HepG2 (cell line): ENCODE measurements at regions not wholly inside any gene's neighbourhood (a gene's known extent, or its start where the extent isn't known, plus 50 kb on each side); places are given as distances from the start of the nearest gene placed in this dataset.
A peak's percentile ranks its signal among the peaks of the same experiment; 100 is the strongest.

Experiments
- ADNP ChIP-seq: sonication (generic); formaldehyde crosslinking; IDR thresholded peaks from 2 replicates; pipeline ENCODE4 v1.4.0; 2020; ENCODE audit warnings: missing genetic modification reagents
- ASH2L ChIP-seq: fragments of 300-600, 200-600 bp; sonication (generic); IDR thresholded peaks from 2 replicates; pipeline ENCODE4 v1.7.0; 2017; ENCODE audit warnings: low read depth, mild to moderate bottlenecking, moderate library complexity, mixed read lengths, low read length; ENCODE audit not compliant: insufficient read length
- ELF1 ChIP-seq: sonication (generic); formaldehyde crosslinking; IDR thresholded peaks from 2 replicates; pipeline ENCODE4 v1.4.0; 2020; ENCODE audit warnings: missing genetic modification reagents
- EZH2 ChIP-seq: conservative IDR thresholded peaks from 2 replicates; pipeline ENCODE4 v1.6.1; 2012; ENCODE audit warnings: mild to moderate bottlenecking, low read depth, low read length, moderate library complexity
- FLYWCH1 ChIP-seq: sonication (generic); formaldehyde crosslinking; IDR thresholded peaks from 2 replicates; pipeline ENCODE4 v1.8.1; 2023; ENCODE audit warnings: mild to moderate bottlenecking, missing genetic modification reagents
- HDAC1 ChIP-seq: sonication (generic); formaldehyde crosslinking; IDR thresholded peaks from 2 replicates; pipeline ENCODE4 v1.5.1; 2020; ENCODE audit warnings: mild to moderate bottlenecking, missing genetic modification reagents
- MEIS2 ChIP-seq: sonication (generic); formaldehyde crosslinking; IDR thresholded peaks from 2 replicates; pipeline ENCODE4 v1.9.0; 2021; ENCODE audit warnings: mild to moderate bottlenecking, missing genetic modification reagents
- NFKB2 ChIP-seq: sonication (generic); formaldehyde crosslinking; IDR thresholded peaks from 2 replicates; pipeline ENCODE4 v1.4.0; 2020; ENCODE audit warnings: missing genetic modification reagents, borderline replicate concordance
- REPIN1 ChIP-seq: sonication (generic); formaldehyde crosslinking; IDR thresholded peaks from 2 replicates; pipeline ENCODE4 v1.8.0; 2022; ENCODE audit warnings: missing genetic modification reagents, low read depth, mild to moderate bottlenecking, borderline replicate concordance
- TCF12 ChIP-seq, 2 experiments: fragments of 450-650 bp in 1 of 2; sonication (generic) in 1 of 2; formaldehyde crosslinking in 1 of 2; IDR thresholded peaks; 2 replicates each; pipeline versions ENCODE4 v1.6.1 to v1.8.0; 2017 to 2022; ENCODE audit warnings: antibody characterized with exemption in 1 of 2, mild to moderate bottlenecking in 1 of 2, missing genetic modification reagents in 1 of 2, moderate library complexity in 1 of 2
- TEAD3 ChIP-seq: optimal IDR thresholded peaks from 2 replicates; pipeline ENCODE3; 2016; ENCODE audit warnings: borderline replicate concordance
- ZNF296 ChIP-seq: sonication (generic); formaldehyde crosslinking; conservative IDR thresholded peaks from 2 replicates; pipeline ENCODE4 v1.5.0; 2020; ENCODE audit warnings: mild to moderate bottlenecking, missing genetic modification reagents
- ZNF446 ChIP-seq: sonication (generic); formaldehyde crosslinking; IDR thresholded peaks from 2 replicates; pipeline ENCODE4 v1.5.0; 2020; ENCODE audit warnings: mild to moderate bottlenecking, missing genetic modification reagents
- ZNF468 ChIP-seq: sonication (generic); formaldehyde crosslinking; IDR thresholded peaks from 2 replicates; pipeline ENCODE4 v1.8.0; 2022; ENCODE audit warnings: mild to moderate bottlenecking, moderate library complexity, missing genetic modification reagents
- ZNF879 ChIP-seq: sonication (generic); formaldehyde crosslinking; IDR thresholded peaks from 2 replicates; pipeline ENCODE4 v1.8.1; 2023; ENCODE audit warnings: missing genetic modification reagents
- TF ChIP-seq, protein P1 (sequence below): sonication (generic); formaldehyde crosslinking; IDR thresholded peaks from 2 replicates; pipeline ENCODE4 v1.4.0; 2020; ENCODE audit warnings: missing genetic modification reagents
- TF ChIP-seq, protein P2 (sequence below): sonication (generic); IDR thresholded peaks from 2 replicates; pipeline ENCODE4 v1.6.1; 2016; ENCODE audit warnings: low read depth, borderline replicate concordance
- TF ChIP-seq, protein P3 (sequence below): sonication (generic); formaldehyde crosslinking; IDR thresholded peaks from 2 replicates; pipeline ENCODE4 v1.4.0; 2020; ENCODE audit warnings: low read depth, mild to moderate bottlenecking, missing genetic modification reagents

DNA sequence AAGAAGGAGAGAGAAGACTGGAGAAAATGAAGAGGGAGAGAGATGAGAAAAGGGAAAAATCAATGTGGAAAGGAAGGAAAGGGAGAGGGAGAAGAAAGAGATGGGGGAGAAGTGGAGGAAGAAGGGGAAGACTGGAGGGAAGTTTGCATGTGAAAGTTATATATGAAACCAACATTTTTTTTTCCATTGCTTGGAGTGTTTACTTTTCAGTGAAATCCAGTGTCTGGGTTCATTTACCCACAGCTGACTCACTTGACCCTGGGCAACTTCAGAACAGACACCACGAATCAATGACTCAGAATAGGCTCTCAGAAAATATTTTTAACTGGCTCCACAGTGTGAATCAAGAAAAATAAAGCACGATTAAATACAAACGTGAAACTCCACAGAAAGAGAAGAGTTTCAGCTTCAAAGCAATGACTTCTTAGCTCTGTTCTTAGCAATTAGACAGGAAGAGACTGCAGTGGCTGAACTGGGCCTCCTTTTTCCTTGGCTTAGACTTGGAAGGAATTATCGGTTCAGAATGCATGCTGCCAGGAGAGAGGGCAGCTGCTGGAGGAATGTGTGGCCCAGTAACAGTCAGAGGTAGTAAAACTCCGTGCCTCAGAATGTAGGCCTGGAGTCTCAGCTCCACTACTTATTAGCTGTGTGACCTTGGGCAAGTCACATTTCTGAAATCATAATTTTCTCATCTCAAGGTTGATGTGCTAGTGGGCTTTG, 237.5 kb downstream of the MIAT start (continued):
- TF ChIP-seq, protein P1, sequence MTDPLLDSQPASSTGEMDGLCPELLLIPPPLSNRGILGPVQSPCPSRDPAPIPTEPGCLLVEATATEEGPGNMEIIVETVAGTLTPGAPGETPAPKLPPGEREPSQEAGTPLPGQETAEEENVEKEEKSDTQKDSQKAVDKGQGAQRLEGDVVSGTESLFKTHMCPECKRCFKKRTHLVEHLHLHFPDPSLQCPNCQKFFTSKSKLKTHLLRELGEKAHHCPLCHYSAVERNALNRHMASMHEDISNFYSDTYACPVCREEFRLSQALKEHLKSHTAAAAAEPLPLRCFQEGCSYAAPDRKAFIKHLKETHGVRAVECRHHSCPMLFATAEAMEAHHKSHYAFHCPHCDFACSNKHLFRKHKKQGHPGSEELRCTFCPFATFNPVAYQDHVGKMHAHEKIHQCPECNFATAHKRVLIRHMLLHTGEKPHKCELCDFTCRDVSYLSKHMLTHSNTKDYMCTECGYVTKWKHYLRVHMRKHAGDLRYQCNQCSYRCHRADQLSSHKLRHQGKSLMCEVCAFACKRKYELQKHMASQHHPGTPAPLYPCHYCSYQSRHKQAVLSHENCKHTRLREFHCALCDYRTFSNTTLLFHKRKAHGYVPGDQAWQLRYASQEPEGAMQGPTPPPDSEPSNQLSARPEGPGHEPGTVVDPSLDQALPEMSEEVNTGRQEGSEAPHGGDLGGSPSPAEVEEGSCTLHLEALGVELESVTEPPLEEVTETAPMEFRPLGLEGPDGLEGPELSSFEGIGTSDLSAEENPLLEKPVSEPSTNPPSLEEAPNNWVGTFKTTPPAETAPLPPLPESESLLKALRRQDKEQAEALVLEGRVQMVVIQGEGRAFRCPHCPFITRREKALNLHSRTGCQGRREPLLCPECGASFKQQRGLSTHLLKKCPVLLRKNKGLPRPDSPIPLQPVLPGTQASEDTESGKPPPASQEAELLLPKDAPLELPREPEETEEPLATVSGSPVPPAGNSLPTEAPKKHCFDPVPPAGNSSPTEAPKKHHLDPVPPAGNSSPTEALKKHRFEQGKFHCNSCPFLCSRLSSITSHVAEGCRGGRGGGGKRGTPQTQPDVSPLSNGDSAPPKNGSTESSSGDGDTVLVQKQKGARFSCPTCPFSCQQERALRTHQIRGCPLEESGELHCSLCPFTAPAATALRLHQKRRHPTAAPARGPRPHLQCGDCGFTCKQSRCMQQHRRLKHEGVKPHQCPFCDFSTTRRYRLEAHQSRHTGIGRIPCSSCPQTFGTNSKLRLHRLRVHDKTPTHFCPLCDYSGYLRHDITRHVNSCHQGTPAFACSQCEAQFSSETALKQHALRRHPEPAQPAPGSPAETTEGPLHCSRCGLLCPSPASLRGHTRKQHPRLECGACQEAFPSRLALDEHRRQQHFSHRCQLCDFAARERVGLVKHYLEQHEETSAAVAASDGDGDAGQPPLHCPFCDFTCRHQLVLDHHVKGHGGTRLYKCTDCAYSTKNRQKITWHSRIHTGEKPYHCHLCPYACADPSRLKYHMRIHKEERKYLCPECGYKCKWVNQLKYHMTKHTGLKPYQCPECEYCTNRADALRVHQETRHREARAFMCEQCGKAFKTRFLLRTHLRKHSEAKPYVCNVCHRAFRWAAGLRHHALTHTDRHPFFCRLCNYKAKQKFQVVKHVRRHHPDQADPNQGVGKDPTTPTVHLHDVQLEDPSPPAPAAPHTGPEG (CRISPR knock-in tag) = no peak
- TF ChIP-seq, protein P2, sequence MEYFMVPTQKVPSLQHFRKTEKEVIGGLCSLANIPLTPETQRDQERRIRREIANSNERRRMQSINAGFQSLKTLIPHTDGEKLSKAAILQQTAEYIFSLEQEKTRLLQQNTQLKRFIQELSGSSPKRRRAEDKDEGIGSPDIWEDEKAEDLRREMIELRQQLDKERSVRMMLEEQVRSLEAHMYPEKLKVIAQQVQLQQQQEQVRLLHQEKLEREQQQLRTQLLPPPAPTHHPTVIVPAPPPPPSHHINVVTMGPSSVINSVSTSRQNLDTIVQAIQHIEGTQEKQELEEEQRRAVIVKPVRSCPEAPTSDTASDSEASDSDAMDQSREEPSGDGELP = peak; percentile 69; the same call in 1 of the 2 replicates
- TF ChIP-seq ZNF446 (CRISPR knock-in tag) (no peak), EZH2 (no peak), MEIS2 (CRISPR knock-in tag) (no peak), ASH2L (no peak), TEAD3 (CRISPR knock-in tag) (no peak), ADNP (no peak), HDAC1 (no peak), TCF12 (IDR thresholded peaks at IDR 0.05) (no peak), TCF12 (CRISPR knock-in tag; IDR thresholded peaks at IDR 0.05) (no peak), ZNF468 (CRISPR knock-in tag) (no peak), REPIN1 (CRISPR knock-in tag) (no peak), NFKB2 (CRISPR knock-in tag) (no peak), ZNF296 (CRISPR knock-in tag) (no peak), FLYWCH1 (CRISPR knock-in tag) (no peak), ZNF879 (CRISPR knock-in tag) (no peak), ELF1 (CRISPR knock-in tag) (no peak)
- TF ChIP-seq, protein P3, sequence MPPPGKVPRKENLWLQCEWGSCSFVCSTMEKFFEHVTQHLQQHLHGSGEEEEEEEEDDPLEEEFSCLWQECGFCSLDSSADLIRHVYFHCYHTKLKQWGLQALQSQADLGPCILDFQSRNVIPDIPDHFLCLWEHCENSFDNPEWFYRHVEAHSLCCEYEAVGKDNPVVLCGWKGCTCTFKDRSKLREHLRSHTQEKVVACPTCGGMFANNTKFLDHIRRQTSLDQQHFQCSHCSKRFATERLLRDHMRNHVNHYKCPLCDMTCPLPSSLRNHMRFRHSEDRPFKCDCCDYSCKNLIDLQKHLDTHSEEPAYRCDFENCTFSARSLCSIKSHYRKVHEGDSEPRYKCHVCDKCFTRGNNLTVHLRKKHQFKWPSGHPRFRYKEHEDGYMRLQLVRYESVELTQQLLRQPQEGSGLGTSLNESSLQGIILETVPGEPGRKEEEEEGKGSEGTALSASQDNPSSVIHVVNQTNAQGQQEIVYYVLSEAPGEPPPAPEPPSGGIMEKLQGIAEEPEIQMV (CRISPR knock-in tag) = no peak
